ENCODE measurements at regions not wholly inside any gene's neighbourhood (a gene's known extent, or its start where the extent isn't known, plus 50 kb on each side); places are given as distances from the start of the nearest gene placed in this dataset.
A peak's percentile ranks its signal among the peaks of the same experiment; 100 is the strongest.

DNA sequence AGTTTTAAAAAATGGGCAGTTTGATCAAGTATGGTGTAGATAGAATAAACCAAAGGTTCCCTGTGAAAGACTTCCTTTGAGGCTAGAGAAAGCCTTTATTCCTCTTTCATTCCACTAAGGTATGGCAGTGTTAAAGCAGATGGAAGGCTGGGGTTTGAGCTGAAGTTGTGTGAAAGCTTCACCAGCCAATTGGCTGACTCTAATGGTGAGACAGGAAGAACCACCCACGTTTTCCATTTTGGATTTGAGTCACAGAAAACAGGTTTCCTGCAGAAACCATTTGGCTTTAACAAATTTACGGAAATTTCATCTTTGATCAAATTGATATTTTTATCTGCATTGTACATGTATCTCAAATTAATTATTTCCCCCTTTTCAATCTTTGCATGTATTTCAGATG, 455.0 kb downstream of the PCNX1 start:
- DNase-seq (ENCODE audit: low spot score), result no peak

DNA sequence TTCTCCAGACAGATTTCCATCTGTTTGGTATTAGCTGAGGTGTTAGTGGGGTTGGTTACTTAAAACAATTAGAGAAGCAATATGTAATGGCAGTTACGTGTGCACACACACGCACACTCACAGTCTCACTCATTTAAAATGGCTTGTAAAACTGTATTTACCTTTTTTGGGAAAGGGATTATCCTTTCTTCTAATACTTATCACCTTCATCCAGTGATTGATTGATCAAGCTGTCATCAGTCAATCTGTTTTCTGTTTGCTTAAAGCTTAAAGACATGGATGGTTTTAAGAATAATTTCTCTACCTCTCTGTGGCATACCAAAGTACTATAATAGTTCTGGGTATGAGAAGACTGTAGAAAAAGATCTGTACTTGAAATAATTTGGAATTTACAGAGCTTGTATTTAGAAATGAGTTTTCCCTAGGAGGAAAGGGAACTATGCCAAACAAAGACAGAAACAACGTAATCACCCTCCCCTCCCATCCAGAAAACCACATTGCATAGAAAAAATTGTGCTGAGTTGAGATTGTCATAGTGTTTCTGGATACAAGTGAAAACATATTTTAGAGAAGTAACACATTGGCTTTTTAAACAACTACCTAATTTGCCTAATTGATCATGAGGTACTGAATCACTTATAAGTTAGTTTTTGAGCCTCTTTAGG, 455.8 kb downstream of the PCNX1 start:
- peak; percentile 61 for DNase-seq (ENCODE audit: low spot score)

DNA sequence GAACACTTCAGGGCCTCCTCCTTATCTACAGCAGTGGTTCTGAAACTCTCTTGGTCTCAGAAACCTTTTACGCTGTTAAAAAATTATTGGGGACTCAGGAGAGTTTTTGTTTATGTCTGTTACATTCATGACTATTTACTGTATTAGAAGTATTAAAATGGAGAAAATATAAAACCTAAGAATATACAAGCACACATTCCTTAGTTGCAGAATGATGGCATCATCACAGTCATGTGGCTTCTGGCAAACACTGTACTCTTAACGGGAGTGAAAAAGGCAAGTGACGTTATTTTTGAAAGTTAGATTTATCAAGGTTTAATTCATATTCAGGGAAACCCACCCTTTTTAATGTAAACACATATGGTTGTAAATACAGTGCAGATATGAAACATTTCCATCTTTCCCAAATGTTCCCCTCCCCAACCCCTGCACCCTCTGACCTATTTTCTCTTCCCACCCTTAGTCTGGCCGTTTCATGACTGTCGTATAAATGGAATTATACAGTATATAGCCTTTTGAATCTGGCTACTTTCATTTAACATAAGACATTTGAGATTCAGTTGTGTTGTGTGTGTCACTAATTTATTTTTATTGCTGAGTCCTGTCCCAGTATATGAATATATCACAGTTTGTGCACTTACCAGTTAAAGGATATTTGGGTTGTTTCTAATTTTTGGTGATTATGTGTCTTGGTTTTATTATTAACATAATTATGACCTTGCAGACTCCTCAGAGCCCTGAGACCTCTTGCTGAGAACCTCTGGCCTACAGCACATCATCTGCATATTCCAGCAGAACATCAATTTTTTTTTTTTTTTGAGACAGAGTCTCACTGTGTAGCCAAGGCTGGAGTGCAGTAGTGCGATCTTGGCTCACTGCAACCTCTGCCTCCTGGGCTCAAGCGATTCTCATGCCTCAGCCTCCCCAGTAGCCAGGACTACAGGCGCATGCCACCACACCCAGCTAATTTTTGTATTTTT, 457.0 kb downstream of the PCNX1 start:
- DNase-seq (ENCODE audit: low spot score), result peak; percentile 41

DNA sequence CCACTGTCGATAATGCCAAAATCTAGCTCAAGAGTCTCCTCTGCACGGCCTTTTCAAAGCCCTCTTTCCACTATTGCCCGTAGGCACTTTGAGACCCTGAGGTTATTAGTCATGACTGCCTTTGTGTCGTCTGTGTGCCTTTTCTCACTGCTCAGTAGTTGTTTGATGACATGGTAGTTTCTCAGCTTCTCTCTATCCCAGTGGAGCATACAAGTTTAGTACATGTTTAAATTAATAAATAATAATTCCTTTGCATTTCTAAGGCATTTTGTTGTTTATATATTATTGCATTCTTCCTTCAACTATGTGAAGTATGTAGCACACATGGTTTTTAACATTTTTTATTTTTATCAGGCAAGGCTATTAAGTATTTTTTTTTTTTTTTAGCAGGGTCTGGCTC, 458.1 kb downstream of the PCNX1 start:
- no peak for DNase-seq (ENCODE audit: low spot score)

DNA sequence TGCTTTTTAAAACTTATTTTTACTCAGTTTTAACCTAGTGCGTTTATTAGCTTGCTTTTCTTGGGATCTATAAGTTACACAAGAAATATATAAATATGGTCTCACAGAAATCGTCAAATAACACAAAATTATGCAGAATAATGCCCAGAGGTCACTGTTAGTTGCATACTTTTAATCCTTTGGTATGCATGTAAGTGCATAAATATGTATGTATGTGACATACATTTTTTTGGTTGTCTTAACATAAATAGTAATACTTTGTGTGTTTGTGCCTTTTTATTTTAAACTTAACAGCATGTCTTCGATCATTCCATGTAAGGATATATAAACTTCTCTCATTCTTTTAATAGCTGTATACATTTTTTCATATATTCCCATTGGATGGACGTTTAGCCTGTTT, 459.6 kb downstream of the PCNX1 start:
- DNase-seq (ENCODE audit: low spot score), result no peak

DNA sequence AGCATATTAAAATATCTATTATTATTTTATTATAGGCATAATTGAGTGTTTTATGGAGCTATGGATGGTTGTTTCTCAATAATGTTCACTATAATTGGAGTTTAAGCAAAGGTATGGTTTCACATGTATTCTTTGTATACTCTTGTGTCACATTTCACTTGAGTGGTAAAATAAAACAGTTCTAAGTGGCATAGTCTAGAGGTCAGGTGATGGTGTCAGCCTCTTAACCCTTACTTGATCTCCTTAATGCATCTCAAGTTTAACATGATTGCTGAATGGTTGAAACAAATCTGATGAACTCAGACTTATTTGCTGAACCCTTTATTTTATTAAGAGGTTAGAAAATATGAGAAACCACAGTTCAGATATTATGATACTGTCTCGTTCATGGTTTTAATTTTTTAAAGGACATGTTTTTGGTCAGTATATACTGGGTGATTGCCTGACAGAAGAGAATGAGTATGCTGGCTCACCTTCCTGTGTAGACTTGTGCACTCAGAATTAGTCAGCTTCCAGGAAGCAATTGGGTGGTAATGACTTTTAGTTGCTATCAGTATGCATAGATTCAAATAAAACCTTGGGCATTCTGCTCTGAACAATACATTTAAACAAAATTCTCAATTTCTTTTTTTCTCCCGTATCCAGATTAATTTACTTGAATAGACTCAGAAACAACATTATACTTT, 464.6 kb downstream of the PCNX1 start:
- peak; percentile 57 for DNase-seq (ENCODE audit: low spot score)

DNA sequence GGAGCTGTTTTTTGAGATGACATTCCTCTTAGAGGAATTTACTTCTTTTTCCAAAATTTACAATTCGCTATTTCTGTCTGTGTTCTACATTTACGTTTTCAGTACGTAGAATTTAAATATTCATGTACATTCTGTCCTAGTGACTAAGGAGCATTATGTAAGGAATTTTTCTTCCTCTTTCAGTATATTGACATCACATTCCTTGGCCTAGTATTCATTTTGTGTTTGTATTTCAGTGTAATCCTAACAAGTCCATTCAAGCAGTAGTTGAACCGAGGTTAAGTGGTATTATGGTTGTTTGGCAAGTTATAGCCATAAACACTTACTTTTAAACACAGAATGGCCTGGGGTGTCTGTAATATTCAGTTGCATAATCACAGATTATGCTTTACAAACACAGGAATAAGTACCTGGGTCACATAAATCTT, 465.2 kb downstream of the PCNX1 start:
- DNase-seq (ENCODE audit: low spot score), result peak; percentile 52

DNA sequence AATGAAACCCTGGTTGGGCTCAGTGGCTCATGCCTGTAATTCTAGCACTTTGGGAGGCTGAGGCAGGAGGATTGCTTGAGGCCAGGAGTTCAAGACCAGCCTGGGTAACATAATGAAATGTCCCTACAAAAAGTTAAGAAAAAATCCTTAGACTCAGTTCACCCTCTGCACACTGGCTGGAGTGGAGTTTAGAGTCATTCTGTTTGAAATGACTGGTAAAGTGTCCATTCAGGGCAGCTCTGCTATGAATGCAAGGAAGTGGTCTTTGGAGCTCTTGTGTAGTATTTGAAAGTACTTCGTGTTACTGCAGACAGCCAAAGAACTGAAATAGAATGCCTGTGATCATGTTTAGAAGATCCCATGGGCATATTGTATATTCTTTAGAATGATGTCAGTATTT, 466.5 kb downstream of the PCNX1 start:
- no peak for DNase-seq (ENCODE audit: low spot score)

DNA sequence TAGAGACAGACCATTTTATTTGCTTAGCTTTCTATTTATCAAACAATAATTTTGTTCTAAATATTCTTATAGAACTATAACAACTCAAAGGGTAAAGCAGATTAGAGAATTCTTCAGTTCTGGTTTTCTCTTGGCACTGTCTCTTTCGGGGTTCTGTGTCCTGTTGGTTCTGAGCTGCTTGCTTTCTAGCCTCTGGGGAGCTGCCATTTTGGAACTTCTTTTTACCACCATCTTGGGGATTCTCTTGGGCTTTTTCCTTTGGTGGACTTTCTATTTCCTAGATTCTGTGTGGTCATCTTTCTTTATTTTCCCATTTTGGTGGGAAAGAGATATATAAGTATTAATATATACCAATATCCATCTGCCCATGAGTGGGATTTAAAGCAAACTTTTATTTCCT, 467.7 kb downstream of the PCNX1 start:
- DNase-seq (ENCODE audit: low spot score), result no peak

DNA sequence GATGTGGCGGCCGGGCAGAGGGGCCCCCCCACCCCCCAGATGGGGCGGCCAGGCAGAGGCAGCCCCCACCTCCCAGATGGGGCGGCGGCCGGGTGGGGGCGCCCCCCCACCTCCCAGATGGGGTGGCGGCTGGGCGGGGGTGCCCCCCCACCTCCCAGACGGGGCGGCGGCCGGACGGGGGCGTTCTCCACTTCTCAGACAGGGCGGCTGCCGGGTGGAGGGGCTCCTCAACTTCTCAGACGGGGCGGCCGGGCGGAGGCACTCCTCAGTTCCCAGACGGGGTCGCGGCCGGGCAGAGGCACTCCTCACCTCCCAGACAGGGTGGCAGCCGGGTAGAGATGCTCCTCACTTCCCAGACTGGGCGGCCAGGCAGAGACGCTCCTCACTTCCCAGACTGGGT, 469.8 kb downstream of the PCNX1 start:
- no peak for DNase-seq (ENCODE audit: low spot score)

DNA sequence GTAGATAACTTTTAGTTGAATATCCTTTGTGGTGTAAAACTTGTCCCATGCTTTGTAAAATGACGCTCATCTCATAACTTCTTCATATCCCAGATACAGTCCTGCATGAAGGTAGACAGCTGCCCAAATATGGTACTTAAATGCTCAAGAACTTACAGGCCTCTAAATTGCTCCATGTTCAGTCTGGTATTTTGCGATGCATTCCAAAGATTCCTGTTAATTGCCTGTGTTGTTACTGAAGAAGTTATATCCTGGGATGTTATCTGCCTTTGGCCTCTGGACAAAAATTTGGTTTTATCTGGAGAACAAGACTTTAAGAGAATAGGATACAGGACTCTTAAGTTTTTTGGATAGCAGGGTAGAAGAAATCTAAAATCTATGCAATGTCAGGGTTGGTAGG, 473.0 kb downstream of the PCNX1 start:
- DNase-seq (ENCODE audit: low spot score), result peak; percentile 69

DNA sequence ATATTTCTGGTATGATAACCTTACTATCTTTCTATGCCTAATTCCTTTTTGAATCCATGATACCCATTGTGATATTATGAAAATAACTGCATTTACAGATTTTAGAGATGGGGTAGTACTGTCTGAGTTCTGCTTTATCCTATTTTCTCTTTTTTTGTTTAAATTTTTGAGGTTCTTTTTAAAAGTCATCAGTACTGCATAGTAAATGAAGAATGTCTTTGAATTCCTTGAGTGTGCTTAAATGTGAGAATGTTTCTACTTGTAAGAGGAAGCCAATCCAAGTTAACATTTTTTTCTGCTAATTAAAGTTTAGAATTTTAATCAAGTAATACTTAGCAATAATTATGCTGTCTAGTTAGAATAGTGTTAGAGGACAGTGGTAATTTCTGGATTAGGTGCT, 474.6 kb downstream of the PCNX1 start:
- no peak for DNase-seq (ENCODE audit: low spot score)

DNA sequence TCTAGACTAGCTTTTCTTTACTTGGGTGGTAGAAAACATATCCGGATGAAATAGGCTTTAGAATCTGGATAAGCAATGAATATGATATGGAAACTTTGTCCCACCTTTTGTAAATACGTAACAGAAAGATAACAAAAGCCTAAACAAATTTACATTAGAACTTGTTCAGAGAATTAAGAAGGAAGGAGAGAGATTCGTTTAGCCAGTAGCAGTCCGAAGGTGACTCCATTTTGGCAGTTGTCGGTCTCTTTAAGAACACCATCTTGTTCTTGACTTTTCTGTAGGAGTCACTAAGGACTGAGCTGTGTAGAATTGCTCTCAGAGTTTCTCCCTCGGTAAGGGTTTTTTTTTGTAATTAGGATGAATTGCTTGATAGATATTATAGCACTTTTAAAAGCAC, 475.1 kb downstream of the PCNX1 start:
- DNase-seq (ENCODE audit: low spot score), result no peak

DNA sequence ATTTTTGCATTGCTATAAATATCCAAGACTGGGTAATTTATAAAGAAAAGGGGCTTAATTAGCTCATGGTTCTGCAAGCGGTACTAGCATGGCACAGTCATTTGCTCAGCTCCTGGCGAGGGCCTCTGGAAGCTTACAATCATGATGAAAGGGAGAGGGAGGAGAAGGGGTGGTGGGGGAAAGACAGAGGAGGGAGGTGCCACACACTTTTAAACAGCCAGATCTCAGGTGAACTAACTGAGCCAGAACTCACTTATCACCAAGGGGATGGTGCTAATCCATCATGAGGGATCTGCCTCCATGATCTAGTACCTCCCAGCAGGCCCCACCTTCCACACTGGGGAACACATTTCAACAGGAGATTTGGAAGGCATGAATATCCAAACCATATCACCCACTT, 476.3 kb downstream of the PCNX1 start:
- DNase-seq (ENCODE audit: low spot score), result no peak

DNA sequence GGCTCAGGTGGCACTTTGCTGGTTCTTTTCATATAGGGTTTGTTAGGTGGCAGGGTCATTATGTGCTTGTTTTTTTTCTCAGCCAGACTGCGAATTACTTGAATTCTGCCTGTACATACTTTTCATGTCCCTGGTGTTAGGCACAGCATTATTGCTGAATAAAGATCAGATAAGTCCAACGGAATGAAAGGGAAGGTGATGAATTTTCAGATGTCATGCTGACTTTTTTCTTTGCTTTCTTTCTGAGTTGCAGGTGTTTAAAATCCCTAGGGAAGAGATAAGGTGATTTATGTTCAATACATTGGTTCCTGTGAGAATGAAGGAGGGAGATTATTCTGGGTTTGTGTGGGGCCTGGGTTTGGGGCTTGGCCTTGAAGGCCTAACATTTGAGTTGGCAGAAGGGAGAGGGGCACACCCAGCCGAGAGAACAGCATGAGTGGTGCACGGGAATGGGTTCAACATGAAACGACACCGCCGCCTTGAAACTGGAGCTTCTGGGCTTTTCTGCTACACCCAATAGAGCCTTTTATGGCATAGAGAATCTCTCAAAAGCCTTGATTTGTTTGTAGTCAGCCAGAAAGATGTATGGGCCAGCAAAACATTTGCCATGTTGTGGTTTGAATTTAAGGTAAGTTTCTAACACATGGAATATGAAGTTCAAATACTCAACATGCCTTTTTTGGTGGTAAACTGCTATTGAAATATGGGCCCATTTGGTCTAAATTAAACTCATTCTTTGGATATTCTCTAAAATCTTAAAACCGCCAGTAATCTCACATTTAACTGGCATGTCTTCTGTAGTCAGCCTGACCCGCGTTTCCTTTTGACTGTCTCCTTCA, 477.0 kb downstream of the PCNX1 start:
- DNase-seq (ENCODE audit: low spot score), result no peak

DNA sequence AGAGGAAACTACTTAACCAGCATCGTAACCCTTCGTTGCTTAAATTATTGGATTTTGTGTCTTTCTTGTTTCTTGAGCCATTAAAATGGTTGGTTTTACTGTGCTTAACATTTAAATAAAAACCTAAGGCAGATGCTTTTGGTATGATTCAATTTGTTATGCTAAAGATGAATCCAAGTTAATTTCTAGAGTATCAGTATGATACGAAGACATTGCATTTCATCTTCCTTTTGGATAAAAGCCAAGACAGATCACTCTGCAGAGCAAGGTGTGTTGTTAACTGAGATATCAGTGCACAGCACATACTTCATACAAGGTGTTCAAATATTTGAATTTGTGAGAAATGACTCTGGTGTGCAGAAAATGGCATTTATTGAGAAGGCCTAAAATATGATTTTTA, 480.5 kb downstream of the PCNX1 start:
- no peak for DNase-seq (ENCODE audit: low spot score)

DNA sequence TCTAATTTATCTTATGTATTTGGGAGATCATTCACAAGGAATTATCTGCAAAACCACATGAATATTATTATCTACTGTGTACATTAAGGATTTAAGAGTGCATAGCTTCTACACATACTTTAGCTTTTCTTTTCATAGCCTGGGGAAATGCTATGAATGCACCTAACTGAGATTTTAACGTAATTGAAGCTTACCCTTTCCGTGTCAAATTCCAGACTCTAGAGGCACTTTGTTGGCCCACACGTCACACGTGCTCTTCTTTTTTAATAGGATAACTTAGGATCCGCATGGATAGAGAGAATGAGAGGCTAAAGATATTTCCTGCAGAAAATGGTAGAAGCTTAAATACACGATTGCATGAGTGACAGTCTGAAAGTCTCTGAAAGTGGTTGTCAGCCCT, 481.1 kb downstream of the PCNX1 start:
- DNase-seq (ENCODE audit: low spot score), result no peak

DNA sequence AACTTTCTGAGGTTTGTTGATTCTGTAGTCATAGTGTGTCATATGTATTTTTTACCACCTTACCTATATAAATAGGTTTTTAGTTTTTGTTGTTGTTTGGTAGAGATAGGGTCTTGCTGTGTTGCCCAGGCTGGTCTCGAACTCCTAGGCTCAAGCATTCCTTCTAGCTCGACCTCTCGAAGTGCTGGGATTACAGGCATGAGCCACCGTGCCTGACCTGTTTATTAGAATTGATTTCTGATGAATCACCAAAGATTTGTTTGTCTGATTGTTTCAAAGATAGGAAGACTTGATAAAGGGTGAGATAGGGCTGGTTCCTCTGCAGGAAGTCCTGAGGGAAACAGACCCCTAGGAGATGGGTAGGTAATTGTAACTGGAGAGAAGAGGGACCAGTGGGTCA, 481.6 kb downstream of the PCNX1 start:
- DNase-seq (ENCODE audit: low spot score), result no peak

DNA sequence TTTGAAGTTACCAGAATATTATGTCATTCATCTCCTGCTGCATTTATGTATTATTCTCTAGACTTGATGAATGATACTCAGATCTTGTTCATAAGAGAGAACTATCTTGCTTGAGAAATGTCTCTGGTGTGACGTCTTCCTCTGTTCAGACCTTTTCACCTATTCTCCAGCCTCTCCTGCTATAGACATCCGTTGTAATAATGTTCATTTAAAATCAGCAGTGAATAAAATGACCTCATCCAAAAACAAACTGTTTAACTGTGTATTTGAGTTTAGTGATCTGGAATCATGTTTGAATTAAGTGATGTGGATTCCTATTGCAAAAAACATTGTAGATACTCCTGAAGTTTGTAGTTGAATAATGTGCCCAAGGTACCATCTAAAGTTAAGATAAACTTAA, 487.1 kb downstream of the PCNX1 start:
- no peak for DNase-seq (ENCODE audit: low spot score)

DNA sequence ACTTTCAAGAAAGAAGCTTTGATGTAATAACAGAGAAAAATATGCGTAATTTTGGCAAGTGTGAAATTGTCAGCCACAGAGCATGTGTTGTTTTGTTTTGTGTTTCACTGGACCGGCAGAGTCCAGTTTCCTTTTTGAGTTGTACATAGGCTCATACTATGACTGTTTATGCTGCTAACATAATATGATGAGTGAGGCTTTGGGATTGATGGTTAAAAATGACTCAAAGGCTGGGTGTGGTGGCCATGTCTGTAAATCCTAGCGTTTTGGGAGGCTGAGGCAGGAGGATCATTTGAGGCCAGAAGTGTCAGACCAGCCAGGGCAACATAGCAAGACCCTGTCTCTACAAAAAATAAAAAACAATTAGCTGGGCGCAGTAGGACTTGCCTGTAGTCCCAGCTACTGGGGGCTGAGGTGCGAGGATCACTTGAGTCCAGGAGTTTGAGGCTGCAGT, 487.9 kb downstream of the PCNX1 start:
- peak; percentile 47 for DNase-seq (ENCODE audit: low spot score)

DNA sequence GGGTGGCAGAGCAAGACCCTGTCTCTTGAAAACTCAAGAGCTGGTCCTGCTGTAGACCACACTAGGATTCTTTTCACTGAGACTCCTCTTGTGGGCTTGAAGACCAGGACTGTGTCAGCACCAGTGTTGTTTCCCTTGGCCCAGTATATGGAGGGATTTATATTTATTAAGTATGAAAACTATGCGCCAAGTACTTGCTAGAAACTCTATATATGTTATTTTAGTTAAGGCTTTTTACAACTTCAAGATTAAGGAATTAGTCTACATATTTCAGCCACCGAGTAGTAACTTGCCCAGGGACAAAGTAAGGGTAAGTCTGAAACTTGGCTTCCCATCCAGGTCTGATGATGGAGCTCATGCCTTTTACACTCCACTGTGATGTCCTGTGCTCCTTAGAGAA, 488.4 kb downstream of the PCNX1 start:
- no peak for DNase-seq (ENCODE audit: low spot score)

Data from GM03348 (cell line).